ENCODE measurements at regions not wholly inside any gene's neighbourhood (a gene's known extent, or its start where the extent isn't known, plus 50 kb on each side); places are given as distances from the start of the nearest gene placed in this dataset.

GRCh38 chr1:30259631-30260030, 463.8 kb downstream of the MATN1 start:
- no peak for DNase-seq

GRCh38 chr1:30258876-30259275, 464.5 kb downstream of the MATN1 start:
- no peak for DNase-seq

DNA sequence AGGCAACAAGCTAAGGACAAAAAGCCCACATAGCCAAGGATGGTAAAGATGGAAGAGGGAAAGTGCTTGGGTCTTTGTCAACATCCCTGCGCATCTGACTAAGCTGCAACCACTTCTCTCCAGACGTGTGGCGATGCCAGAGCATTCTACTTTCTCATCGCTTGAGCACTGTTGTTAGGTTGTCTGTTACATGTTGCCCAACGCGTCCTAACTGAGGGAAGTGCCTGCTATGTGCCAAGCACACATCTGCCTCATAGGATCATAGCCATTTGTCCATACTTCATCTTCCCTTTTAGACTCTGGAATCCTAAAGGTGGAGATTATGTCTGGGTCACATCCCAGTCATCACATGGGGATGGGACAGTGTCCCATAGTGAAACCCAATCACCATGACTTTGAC, 464.9 kb downstream of the MATN1 start:
- no peak for DNase-seq

DNA sequence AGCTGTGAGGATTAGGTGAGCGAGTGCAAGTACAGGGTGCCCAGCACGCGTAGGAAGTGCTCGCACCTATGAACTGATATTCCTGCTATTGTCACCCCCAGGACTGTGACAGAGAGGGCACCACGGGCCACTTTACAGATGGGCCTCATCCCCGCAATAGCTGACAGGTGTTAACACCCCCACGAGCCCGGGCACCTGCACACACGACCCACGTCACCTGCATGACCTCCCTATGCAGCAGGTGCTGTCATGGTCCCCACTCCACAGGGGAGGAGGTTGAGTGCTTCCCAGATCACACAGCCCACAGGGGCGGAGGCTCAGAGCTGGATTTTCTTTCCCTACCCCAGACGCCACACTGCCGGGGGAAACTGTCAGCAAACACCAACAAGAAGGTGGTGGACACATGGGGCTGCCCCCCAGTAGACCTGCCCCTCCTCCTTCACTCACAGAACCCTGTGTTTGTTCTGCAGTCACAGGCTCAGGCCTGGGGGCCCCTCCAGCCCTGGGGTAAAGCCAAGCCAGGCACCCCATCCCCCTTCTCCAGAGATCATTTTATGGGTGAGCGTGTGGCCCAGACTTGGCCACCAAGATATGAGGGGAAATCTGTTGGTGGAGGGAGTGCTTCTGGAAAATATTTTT, 465.5 kb downstream of the MATN1 start:
- DNase-seq = no peak

- no peak for DNase-seq
Measured at GRCh38 chr1:30257322-30257721, 466.1 kb downstream of the MATN1 start.

- DNase-seq = no peak
Measured at GRCh38 chr1:30256911-30257310, 466.5 kb downstream of the MATN1 start.

GRCh38 chr1:30255111-30255724, 468.2 kb downstream of the MATN1 start:
- DNase-seq = no peak

DNA sequence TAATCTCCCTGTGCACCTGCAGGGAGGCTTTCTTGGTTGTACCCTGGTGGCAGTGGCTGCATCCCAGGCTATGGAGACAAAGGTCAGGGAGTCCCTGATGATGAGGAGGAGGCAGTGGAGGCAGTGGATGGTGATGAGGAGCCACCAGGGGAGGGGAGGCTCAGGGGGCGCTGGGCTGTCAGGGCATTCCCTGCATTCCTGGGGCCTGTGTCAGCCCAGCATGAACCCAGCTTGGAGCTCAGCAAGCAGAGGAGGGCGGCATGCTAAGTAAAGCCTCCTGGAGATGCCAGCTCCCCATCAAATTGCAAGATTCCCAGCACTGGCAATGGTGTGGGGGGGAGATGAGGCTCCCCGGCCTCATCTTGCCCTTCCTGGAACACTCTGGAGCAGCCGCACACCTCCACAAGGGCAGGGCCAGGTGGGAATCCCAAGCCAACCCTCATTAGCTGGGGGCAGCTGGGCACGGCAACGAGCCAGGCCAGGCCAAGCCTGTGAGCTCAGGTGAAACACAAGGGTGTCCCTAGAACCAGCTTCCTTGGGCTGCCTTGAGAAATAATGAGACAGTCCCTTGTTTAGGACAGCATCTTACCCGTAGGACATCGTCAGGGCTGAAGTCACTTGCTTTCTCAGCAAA, 469.5 kb downstream of the MATN1 start:
- DNase-seq = no peak

DNA sequence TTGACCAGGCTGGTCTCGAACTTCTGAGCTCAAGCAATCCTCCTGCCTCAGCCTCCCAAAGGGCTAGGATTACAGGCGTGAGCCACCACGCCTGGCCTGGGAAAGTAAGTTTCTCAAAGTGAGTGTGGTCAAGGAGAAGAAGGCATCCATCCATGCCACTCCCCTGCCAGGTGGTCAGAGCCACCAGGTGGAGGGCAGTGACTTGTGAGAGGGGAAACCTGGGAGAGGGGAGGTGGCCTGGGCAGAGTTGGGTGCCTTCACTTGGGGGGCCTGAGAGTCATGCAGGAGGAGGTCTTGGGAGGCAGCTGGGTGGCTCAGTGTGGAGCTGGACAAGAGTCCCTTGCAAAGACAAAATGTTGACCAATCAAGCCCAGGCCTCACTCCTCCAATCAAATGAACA, 470.0 kb downstream of the MATN1 start:
- no peak for DNase-seq

DNA sequence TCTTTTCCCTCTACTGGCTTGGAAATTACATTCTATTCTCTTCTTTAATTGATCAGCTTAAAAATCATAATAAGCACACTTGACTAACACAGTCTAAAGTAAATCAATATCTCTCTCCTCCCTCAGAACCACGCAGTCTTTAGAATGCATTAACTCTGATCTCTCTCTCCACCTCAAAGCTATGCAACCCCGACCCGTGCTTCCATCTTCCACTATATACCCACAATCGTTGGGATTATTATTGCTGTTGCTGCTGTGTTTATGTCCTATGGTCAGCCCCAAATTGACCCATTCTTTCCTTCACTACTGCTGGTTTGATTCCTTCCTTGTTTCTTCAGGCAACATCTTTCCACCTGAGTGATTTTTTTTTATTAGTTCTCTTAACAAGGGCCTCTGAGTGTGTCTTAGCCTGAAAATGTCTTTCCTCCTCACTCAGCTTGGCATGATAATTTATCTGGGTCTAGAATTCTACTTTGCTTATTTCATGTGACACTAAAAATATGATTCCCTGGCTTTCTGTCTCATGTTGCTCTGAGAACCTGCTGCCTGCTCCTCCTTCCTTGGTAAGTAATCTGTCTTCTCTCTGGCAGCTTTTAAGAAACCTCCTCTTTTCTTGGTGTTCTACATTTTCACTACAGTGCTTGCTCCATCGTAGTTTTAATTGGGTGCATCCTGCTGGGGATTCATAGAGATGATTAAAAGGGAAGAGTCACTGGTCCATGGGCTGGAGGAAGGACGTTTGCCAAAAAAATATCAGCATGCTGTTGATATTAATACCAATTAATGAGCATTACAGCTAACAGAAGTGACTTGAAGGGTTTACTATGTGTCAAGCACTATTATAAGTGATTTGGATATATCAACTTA, 472.2 kb downstream of the MATN1 start:
- DNase-seq = no peak

GRCh38 chr1:30250338-30250983, 472.9 kb downstream of the MATN1 start:
- DNase-seq = no peak

- DNase-seq = no peak
Measured at GRCh38 chr1:30249446-30250337, 473.7 kb downstream of the MATN1 start.

DNA sequence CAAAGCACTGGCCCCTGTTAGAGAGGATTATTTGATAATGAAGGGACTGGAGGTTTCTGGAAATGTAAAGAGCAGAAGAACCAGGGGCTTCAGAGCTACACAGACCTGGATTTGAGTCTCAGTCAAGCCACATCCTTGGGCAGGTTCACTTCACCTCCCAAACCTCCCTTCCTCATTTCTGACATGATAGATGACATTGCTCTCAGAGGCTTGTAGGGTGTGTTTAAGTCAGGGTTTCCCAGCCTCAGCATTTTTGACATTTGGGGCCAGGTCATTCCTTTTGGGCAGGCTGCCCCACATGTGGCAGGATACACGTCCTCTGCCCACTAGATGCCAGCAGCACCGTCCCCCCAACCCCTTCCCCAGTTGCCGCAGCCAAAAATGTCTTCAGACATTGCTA, 474.6 kb downstream of the MATN1 start:
- no peak for DNase-seq

DNA sequence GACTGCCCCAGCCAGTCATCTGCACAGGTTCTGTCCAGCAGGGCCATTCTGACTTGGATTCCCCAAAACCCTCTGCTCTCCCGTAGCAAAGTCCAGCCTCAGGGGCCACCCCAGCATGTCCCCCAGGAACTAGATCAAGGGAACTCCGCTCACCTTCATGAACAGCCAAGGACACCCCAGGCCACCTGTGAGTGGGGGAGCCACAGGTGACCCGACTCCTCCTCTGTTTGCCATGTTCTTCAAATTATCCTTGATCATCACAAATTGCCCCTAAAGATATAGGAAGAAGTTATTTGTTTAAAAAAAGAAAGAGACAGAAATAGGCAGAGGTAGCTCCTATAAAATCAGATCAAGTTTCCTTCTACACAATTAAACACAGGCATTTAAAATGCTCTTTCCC, 475.0 kb downstream of the MATN1 start:
- DNase-seq = no peak

DNA sequence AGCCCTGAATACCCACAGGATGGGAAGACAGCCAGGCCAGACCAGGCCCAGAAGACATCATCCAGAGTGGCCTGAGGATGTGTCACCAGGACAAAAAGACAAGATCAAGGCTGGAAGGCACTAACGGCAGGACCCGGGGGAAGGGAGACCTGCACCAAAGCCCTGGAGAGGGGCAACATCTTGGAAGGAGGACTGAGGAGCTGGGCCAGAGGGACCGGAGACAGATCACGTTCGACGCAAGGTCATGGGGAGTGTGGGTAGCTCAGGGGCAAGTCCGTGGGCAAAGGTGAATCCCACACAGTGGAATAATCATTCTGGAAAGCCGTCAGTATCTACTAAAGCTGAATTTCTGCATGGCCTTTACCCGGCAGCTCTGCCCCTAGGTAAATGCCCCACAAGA, 478.6 kb downstream of the MATN1 start:
- DNase-seq = no peak

DNA sequence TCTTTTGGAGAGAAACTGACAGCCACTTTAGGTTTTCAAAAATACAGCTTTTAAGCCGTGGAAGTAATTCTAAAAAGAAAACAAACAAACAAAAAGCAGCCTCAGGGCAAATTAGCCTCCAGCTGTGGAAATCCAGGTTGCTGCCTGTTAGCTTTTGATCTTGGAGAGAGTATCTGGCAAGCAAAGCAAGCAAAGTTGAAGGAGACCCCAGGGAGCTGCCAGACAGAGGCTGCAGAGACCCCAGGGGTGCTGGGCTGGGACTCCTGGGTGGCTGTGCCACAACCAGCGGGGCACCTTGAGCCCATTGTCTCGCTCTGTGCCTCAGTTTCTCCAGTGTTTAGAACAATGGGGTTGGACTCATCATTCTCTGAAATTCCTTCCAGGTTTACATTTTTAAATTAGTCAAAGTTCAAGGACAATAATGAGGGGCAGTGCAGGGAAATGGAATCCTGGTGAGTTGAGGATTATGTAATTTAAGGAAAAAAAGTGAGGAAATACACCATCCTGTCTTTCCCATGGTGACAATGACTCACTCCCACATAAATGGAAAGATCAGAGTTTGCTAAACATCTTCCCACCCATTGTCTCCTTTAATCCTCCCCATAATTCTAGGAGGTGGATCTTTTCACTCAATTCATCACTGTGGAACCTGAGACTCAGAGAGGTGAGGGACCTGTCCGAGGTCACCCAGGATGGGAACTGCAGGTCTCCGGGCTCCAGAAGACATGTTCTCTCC, 480.5 kb downstream of the MATN1 start:
- no peak for DNase-seq

- no peak for DNase-seq
Measured at GRCh38 chr1:30242168-30242567, 481.2 kb downstream of the MATN1 start.

- DNase-seq = no peak
Measured at GRCh38 chr1:30241681-30242080, 481.7 kb downstream of the MATN1 start.

DNA sequence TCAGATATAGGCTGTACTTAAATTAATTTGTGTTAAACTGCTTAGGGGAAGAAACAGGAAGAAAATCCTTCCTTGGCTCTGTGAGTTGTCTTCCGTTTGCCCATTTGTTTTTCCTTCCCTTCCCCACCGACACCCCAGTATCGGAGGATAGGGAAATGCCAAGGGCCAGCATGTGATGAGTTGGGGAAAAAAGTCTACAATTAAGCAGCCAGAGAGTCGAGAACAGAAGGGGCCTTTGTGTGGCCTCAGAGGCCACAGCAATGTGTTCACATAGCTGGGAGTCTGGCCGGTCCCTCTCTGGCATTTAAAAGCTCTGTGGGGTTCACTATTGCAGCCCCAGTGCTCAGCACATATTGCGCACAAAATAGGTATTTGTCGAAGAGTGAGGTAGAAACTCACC, 489.3 kb downstream of the MATN1 start:
- no peak for DNase-seq

- DNase-seq = peak; percentile 21 to 33
Measured at GRCh38 chr1:30232288-30232899, 491.0 kb downstream of the MATN1 start.

DNA sequence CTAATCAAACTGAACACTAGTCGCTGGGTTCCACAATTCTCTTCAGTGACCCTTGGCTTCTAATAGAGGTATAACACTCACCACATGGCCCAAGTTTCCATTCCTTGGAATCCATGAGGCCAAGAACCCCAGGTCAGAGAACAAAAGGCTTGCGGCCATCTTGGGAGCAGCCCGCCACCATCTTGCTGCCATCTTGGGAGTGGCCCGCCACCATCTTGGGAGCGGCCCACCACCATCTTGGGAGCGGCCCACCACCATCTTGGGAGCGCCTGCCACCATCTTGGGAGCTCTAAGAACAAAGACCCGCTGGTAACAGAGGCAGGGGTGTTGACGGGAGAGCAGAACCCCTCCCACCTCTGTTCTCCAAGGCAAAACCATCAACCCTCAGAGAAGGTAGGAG, 493.4 kb downstream of the MATN1 start:
- no peak for DNase-seq
